ENCODE measurements at regions not wholly inside any gene's neighbourhood (a gene's known extent, or its start where the extent isn't known, plus 50 kb on each side); places are given as distances from the start of the nearest gene placed in this dataset.

DNA sequence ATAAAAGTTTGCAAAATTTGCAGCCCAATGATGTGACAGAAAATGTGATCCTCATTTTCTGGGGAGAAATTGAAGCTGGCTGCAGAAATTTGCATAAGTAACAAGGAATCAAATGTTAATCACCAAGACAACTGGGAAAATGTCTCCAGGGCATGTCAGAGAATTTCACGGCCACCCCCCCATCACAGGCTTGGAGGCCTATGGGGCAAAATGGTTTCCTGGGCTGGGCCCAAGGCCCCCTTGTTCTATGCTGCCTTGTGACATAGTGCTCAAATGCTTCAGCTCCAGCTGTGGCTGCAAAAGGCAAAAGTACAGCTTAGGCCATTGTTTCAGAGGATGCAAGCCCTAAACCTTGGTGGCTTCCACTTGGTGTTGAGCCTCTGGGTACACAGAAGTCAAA is 1202.6 kb downstream of the EPHA7 start:
- DNase-seq: no peak

- no peak for DNase-seq
These were observed 1217.7 kb downstream of the EPHA7 start for GRCh38 chr6:92201618-92202017.

- no peak for DNase-seq
These were observed 1223.0 kb downstream of the EPHA7 start for GRCh38 chr6:92196325-92196724.

- no peak for DNase-seq
These were observed 1223.6 kb downstream of the EPHA7 start for GRCh38 chr6:92195796-92196195.

GRCh38 chr6:92188016-92188415 is 1231.3 kb downstream of the EPHA7 start:
- no peak for DNase-seq

DNA sequence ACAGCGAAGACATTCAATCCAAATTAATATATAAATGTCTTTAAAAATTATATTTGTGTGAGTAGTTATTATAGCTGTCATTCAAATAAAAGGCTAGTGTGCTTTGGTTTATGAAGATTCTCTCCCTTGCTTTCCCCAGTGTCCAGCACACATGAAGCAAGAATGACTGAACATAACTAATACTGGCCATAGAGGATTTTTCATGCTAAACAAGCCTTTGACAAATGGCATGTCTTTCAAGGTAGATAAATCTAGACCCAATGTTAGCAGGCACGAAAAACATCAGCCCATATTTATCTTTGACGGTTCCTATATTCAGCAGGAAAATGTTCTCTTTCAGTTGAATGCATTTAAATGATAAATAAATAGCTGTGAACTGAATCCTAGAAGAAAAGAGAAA is 1234.4 kb downstream of the EPHA7 start:
- no peak for DNase-seq

DNA sequence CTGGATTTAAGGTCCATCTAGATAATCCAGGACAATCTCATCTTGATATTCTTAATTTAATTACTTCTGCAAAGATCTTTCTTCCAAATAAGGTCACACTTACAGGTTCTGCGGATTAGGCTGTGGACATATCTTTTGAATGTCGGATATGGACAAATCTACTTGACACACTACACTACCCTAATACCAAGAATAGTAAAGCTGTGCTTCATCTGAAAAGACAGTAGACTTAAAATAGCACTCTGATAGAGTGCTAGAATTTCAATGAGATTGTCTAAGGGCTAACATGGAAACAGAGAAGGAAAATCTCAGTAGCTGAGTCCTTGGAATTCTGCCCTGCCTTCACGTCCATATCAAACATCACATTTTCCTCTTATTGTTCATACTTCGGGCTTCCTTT is 1238.0 kb downstream of the EPHA7 start:
- DNase-seq: no peak

DNA sequence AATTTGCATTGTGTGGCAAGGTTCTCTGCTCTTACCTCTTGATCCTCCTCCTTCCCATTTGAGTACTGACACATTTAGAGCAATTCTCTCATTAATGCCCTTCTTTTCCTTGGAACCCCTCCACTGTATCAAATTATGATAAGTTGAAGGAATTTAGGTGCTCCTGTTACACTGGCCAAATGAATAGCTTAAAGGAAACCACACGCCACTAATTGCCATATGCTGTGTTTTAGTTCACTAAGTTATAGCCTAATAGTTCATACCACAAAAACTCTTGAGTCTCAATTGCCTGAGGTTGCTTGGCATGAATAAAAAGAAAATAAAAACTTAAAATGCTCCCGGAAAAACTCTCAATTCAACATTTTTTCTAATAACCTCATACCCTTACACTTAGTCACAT is 1239.3 kb downstream of the EPHA7 start:
- DNase-seq: no peak

- no peak for DNase-seq
These were observed 1242.7 kb downstream of the EPHA7 start for GRCh38 chr6:92176666-92177065.

DNA sequence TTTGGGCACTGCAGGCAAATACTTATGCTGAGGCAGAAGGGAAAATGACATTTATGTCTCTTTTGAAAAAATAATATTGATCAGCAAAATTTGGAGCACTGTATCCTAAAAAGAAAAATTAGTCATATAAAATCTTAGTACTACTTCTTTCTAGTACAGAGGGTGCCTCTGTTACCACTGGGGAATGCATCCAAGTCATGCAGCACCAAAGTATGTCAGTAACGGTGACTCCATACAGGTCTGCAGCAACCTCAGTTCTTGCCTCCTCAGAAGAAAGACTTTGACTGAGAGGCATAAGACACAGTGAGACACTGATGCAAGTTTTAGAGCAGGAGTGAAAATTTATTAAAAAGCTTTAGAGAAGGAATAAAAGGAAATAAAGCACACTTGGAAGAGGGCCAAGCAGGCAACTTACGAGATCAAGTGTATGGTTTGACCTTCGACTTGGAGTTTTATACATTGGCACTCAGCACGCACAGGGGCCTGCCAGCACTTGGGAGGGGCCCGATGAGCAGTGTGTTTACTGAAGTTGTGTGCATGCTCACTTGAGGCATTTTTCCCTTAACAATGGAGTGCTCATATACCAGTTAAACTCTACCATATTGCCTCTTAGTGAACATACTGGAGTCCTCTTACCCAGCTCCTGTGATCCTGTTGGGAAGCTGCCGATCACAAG is 1244.8 kb downstream of the EPHA7 start:
- no peak for DNase-seq

GRCh38 chr6:92169506-92169905 is 1249.9 kb downstream of the EPHA7 start:
- peak; percentile 70 for DNase-seq

DNA sequence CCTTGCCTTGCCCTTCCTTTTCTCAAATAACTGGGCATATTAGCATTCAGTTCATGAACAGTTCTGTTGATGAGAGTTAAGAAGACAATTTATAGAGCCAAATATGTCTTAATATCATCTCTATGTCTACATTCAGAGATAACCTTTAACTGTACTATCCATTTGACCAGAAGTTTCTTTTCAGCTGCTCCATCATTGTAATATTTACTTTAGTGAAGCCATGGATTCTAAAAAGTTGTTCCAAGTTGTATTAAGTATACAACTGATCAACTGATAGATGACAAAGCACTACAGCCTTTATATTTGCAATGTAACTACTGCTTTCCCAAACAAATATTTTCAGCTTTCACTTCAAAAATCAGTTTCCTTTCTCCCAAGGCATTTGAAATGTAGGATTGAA is 1252.7 kb downstream of the EPHA7 start:
- DNase-seq: no peak

DNA sequence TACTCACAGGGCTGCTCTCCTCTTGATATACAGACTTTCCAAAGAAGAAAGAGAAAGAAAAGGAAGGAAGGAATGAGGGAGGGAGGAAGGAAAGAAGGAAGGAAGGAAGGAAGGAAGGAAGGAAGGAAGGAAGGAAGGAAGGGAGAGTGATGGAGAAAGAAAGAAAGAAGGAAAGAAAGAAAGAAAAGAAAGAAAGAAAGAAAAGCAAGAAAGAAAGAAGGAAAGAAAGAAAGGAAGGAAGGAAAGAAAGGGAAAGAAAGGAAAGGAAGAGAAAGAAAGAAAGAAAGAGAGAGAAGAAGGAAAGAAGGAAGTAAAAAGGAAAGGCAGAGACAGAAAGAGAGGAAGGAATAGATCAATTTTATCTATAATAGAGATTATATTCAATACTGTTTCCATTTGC is 1257.4 kb downstream of the EPHA7 start:
- DNase-seq: no peak

DNA sequence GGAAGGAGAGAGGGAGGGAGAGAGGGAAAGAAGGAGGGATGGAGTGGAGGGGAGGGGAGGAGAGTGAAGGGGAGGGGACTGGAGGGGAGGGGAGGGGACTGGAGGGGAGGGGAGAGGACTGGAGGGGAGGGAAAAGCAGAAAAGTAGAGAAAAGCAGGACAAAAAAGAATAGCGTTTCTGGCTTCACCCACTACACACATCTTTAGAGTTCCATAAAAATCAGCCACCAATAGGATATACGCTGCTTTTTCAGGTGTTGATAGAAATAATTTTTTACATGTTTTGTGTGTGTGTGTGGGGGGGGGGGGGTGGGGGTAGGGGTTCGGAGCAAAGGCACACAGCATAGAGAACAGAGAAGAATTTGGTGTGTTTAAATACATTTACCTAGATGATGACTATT is 1259.1 kb downstream of the EPHA7 start:
- no peak for DNase-seq

GRCh38 chr6:92159046-92159445 is 1260.3 kb downstream of the EPHA7 start:
- DNase-seq: no peak

- no peak for DNase-seq
These were observed 1268.8 kb downstream of the EPHA7 start for GRCh38 chr6:92150553-92150952.

DNA sequence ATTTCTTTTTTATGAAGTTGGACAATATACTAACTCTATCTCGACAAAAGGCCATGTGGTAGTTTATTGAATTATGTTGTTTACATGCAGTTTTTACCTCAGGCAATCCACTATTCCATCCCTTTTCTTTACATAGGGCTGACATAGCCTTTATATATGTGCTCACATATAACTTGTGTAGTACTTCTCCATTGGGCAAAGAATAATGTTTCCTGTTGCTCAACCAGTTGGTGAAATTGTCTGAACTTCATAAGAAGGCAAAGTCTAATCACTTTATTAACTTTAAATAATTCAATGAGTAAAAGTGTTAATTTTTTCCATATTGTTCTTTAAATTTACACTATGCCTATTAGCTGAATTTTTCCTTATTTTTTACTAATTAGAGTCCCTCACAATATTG is 1272.1 kb downstream of the EPHA7 start:
- DNase-seq: no peak

DNA sequence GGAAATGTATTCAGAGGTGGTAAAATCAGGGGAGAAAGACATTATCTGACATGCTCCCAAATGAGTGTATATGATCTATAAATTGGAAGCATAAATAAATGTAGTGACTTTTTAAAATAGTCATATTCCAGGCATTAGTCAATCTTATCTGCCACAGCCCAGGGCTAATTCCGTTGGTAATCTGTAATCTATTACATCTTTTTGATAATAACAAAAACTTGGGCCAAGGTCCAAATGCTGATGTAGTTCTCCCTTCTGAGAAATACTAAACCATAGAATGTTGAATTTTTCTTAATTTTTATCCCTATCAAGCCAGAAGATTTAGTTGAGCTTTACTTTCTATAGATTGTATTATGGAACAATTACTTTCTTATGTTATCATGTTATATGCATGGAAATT is 1279.8 kb downstream of the EPHA7 start:
- no peak for DNase-seq

- no peak for DNase-seq
These were observed 1286.4 kb downstream of the EPHA7 start for GRCh38 chr6:92132957-92133356.

GRCh38 chr6:92132457-92132856 is 1286.9 kb downstream of the EPHA7 start:
- no peak for DNase-seq

GRCh38 chr6:92130944-92131343 is 1288.4 kb downstream of the EPHA7 start:
- DNase-seq: no peak

GRCh38 chr6:92126983-92127382 is 1292.4 kb downstream of the EPHA7 start:
- no peak for DNase-seq

GRCh38 chr6:92126088-92126487 is 1293.3 kb downstream of the EPHA7 start:
- DNase-seq: no peak

DNA sequence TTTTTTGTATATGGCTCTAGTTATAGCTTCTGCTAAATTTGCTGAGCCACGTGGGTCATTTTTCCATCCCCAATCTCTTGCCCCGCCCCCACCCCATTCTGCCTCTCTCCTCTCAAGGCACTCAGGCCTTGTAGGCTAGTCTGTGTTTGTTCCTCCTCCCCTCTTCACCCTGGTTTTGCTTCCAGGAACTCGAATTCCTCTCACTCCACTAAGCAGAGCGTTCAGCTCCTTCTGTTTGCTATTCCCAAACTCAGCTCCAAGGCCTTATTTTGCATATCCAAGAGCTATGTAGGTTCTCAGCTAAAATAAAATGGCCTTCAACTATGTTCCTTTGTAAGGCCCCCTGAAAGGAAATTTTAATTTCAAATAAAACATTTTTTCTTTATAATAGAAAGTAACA is 1293.7 kb downstream of the EPHA7 start:
- DNase-seq: no peak

DNA sequence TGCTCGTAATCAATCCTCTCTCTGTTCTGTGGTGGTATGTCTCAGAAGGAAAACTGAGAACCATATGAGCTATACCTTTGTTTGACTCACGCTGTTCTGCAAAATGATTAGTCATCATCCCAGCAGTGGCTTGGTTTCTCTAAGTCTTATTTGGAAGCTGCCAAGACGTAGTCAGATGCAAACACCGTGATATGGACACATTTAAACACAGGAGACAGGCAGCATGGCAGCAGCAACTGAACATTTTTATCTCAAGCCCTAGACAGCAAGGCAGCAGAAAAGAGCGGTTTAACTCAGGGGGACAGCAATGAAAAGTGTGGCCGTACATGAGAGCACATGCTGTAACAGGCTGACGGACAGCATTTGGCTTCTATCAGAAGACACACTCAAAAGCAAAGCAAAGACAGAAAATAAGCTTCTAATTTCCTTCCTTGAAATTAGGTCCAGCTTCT is 1295.1 kb downstream of the EPHA7 start:
- no peak for DNase-seq

DNA sequence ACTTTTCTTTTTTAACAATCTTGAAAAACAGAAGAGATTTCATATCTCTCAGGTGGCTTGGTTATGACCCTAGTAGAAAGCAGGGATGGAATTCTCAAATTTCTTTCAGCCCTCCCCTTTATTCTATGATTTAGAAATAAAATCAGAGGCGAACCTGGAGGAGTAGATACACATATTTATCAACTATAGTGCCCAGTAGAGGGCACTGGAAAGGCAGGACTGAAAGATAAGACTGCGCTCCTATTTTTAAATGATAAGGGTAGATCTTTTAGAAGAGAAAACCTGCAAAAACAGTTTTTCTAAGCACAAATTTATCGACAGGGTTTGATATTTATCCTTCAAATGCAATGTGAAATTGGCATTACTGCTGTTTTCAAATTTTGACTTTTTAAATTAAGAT is 1296.6 kb downstream of the EPHA7 start:
- peak; percentile 46 for DNase-seq

All from COR-L47 (cell line).